PFSK-1 (cell line): ENCODE measurements at regions not wholly inside any gene's neighbourhood (a gene's known extent, or its start where the extent isn't known, plus 50 kb on each side); places are given as distances from the start of the nearest gene placed in this dataset.

Experiments
- FOXP2 ChIP-seq: optimal IDR thresholded peaks from 2 replicates; pipeline ENCODE3; 2011; ENCODE audit warnings: borderline replicate concordance, control low read depth, inconsistent platforms; ENCODE audit not compliant: insufficient read depth; ENCODE audit errors: extremely low read length, extremely low read depth
- POLR2AphosphoS5 ChIP-seq: IDR thresholded peaks from 2 replicates; pipeline ENCODE4 v1.6.1; 2012; ENCODE audit warnings: low read depth, mild to moderate bottlenecking, control low read depth, low read length, moderate library complexity
- SIN3A ChIP-seq: IDR thresholded peaks from 2 replicates; pipeline ENCODE4 v1.6.1; 2012; ENCODE audit warnings: mild to moderate bottlenecking, low read length, moderate library complexity, borderline replicate concordance; ENCODE audit not compliant: insufficient read depth
- TAF1 ChIP-seq: IDR thresholded peaks from 2 replicates; pipeline ENCODE4 v1.6.1; 2012; ENCODE audit warnings: low read length, control low read depth, borderline replicate concordance; ENCODE audit not compliant: insufficient read depth
- TF ChIP-seq, protein P1 (sequence below), 2 experiments: IDR thresholded peaks; 2 replicates each; pipeline versions ENCODE4 v1.6.1 to v1.8.0; 2011 to 2012; ENCODE audit warnings: low read depth in 2 of 2, low read length in 2 of 2, control low read depth in 1 of 2, inconsistent platforms in 1 of 2, mild to moderate bottlenecking in 1 of 2, moderate library complexity in 1 of 2; ENCODE audit not compliant: insufficient read depth in 1 of 2

DNA sequence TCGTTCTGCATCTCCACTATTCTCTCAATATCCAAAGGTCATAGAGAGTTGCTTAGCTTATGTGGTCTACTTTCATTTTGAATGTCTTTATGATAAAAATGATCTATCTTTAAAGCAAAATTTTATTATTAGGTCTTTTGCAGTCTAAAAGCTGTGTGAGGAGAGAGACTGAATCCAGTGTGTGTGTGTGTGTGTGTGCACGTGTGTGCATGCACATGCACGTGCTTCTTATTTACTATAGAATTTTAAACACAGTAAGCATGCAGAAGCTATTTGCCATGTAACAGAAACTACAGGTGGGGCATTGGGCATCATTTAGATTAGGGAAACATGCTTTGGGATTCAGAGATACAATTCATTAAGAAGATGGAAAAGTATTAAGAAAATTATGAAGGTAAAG is 136.0 kb upstream of the SPRY2 start:
- no peak for TF ChIP-seq POLR2AphosphoS5
- TF ChIP-seq, protein P1, sequence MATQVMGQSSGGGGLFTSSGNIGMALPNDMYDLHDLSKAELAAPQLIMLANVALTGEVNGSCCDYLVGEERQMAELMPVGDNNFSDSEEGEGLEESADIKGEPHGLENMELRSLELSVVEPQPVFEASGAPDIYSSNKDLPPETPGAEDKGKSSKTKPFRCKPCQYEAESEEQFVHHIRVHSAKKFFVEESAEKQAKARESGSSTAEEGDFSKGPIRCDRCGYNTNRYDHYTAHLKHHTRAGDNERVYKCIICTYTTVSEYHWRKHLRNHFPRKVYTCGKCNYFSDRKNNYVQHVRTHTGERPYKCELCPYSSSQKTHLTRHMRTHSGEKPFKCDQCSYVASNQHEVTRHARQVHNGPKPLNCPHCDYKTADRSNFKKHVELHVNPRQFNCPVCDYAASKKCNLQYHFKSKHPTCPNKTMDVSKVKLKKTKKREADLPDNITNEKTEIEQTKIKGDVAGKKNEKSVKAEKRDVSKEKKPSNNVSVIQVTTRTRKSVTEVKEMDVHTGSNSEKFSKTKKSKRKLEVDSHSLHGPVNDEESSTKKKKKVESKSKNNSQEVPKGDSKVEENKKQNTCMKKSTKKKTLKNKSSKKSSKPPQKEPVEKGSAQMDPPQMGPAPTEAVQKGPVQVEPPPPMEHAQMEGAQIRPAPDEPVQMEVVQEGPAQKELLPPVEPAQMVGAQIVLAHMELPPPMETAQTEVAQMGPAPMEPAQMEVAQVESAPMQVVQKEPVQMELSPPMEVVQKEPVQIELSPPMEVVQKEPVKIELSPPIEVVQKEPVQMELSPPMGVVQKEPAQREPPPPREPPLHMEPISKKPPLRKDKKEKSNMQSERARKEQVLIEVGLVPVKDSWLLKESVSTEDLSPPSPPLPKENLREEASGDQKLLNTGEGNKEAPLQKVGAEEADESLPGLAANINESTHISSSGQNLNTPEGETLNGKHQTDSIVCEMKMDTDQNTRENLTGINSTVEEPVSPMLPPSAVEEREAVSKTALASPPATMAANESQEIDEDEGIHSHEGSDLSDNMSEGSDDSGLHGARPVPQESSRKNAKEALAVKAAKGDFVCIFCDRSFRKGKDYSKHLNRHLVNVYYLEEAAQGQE (IDR thresholded peaks at IDR 0.05; ENCODE audit: insufficient read depth in 1 of 2, low read depth in 2 of 2, low read length in 2 of 2) = no peak
- no peak for TF ChIP-seq SIN3A
- TF ChIP-seq FOXP2 = no peak
- TF ChIP-seq TAF1 = no peak
